Rectal smooth muscle tissue (tissue), 1 donor: ENCODE measurements at regions not wholly inside any gene's neighbourhood (a gene's known extent, or its start where the extent isn't known, plus 50 kb on each side); places are given as distances from the start of the nearest gene placed in this dataset.

ENCODE experiments used
- H3K27ac ChIP-seq: one replicate; pipeline ENCODE4 v1.7.0; 2013; ENCODE audit warnings: low read depth, low read length, inconsistent platforms
- H3K27me3 ChIP-seq: one replicate; pipeline ENCODE4 v1.7.0; 2013; ENCODE audit warnings: low read length; ENCODE audit not compliant: control insufficient read depth, insufficient read depth
- H3K36me3 ChIP-seq: one replicate; pipeline ENCODE4 v1.7.0; 2013; ENCODE audit warnings: low read length; ENCODE audit not compliant: control insufficient read depth, insufficient read depth
- H3K4me1 ChIP-seq: one replicate; pipeline ENCODE4 v1.7.0; 2013; ENCODE audit warnings: low read length; ENCODE audit not compliant: control insufficient read depth, insufficient read depth
- H3K4me3 ChIP-seq: one replicate; pipeline ENCODE4 v1.7.0; 2013; ENCODE audit warnings: low read length
- H3K9ac ChIP-seq: one replicate; pipeline ENCODE4 v1.7.0; 2013; ENCODE audit warnings: low read length

- no peak overlapping the region for H3K4me3 ChIP-seq
- H3K4me1 ChIP-seq: no peaks in the 10 kb centered on the region
- H3K36me3 ChIP-seq: no peaks in the 10 kb centered on the region
- H3K27me3 ChIP-seq: no peaks in the 10 kb centered on the region
- H3K9ac ChIP-seq: no peak overlapping the region
- no peak overlapping the region for H3K27ac ChIP-seq
Observed at GRCh38 chr4:126267689-126268088, 952.9 kb downstream of the FAT4 start.

- H3K27ac ChIP-seq: no peak overlapping the region
- no peaks in the 10 kb centered on the region for H3K4me1 ChIP-seq
Observed at GRCh38 chr4:126268106-126268505, 953.4 kb downstream of the FAT4 start.

GRCh38 chr4:126269106-126269505 lies 954.4 kb downstream of the FAT4 start:
- Histone ChIP-seq H3K27me3 (no peaks in the 10 kb centered on the region), H3K9ac (no peak overlapping the region), H3K36me3 (no peaks in the 10 kb centered on the region), H3K4me1 (no peaks in the 10 kb centered on the region), H3K4me3 (no peak overlapping the region), H3K27ac (no peak overlapping the region)

More at GRCh38 chr4:126268106-126268505, 953.4 kb downstream of the FAT4 start:
- H3K4me3 ChIP-seq: no peak overlapping the region
- no peaks in the 10 kb centered on the region for H3K36me3 ChIP-seq
- no peaks in the 10 kb centered on the region for H3K27me3 ChIP-seq
- no peak overlapping the region for H3K9ac ChIP-seq

GRCh38 chr4:126271292-126271691 lies 956.5 kb downstream of the FAT4 start:
- H3K36me3 ChIP-seq: no peaks in the 10 kb centered on the region
- H3K27me3 ChIP-seq: no peaks in the 10 kb centered on the region
- no peaks in the 10 kb centered on the region for H3K4me1 ChIP-seq
- no peak overlapping the region for H3K27ac ChIP-seq
- no peak overlapping the region for H3K9ac ChIP-seq
- no peak overlapping the region for H3K4me3 ChIP-seq

- H3K4me1 ChIP-seq: no peaks in the 10 kb centered on the region
- no peak overlapping the region for H3K4me3 ChIP-seq
- no peak overlapping the region for H3K9ac ChIP-seq
- no peaks in the 10 kb centered on the region for H3K36me3 ChIP-seq
- H3K27ac ChIP-seq: no peak overlapping the region
- no peaks in the 10 kb centered on the region for H3K27me3 ChIP-seq
Observed at GRCh38 chr4:126273746-126274145, 959.0 kb downstream of the FAT4 start.

- H3K36me3 ChIP-seq: no peaks in the 10 kb centered on the region
- H3K4me1 ChIP-seq: no peaks in the 10 kb centered on the region
- no peak overlapping the region for H3K27ac ChIP-seq
- no peak overlapping the region for H3K4me3 ChIP-seq
- no peak overlapping the region for H3K9ac ChIP-seq
- no peaks in the 10 kb centered on the region for H3K27me3 ChIP-seq
Observed at GRCh38 chr4:126291886-126292285, 977.1 kb downstream of the FAT4 start.

- Histone ChIP-seq H3K4me1 (no peaks in the 10 kb centered on the region), H3K27me3 (no peaks in the 10 kb centered on the region), H3K9ac (no peak overlapping the region), H3K27ac (no peak overlapping the region), H3K36me3 (no peaks in the 10 kb centered on the region), H3K4me3 (no peak overlapping the region)
Observed at GRCh38 chr4:126298271-126298670, 983.5 kb downstream of the FAT4 start.

GRCh38 chr4:126306152-126306869 lies 991.6 kb downstream of the FAT4 start:
- Histone ChIP-seq H3K27ac (no peak overlapping the region), H3K4me3 (no peak overlapping the region)

GRCh38 chr4:126318376-126318775 lies 1003.6 kb downstream of the FAT4 start:
- Histone ChIP-seq H3K4me1 (no peaks in the 10 kb centered on the region), H3K27me3 (no peaks in the 10 kb centered on the region), H3K4me3 (no peak overlapping the region), H3K36me3 (no peaks in the 10 kb centered on the region), H3K27ac (no peak overlapping the region), H3K9ac (no peak overlapping the region)

More at GRCh38 chr4:126306152-126306869, 991.6 kb downstream of the FAT4 start:
- Histone ChIP-seq H3K4me1 (no peaks in the 10 kb centered on the region), H3K27me3 (no peaks in the 10 kb centered on the region), H3K9ac (no peak overlapping the region), H3K36me3 (no peaks in the 10 kb centered on the region)

GRCh38 chr4:126328914-126329313 lies 1014.2 kb downstream of the FAT4 start:
- Histone ChIP-seq H3K4me1 (no peaks in the 10 kb centered on the region), H3K4me3 (no peak overlapping the region), H3K36me3 (no peaks in the 10 kb centered on the region), H3K9ac (no peak overlapping the region), H3K27me3 (no peaks in the 10 kb centered on the region), H3K27ac (no peak overlapping the region)

GRCh38 chr4:126338548-126338947 lies 1023.8 kb downstream of the FAT4 start:
- no peaks in the 10 kb centered on the region for H3K4me1 ChIP-seq

GRCh38 chr4:126341927-126342326 lies 1027.2 kb downstream of the FAT4 start:
- H3K9ac ChIP-seq: no peak overlapping the region
- no peaks in the 10 kb centered on the region for H3K36me3 ChIP-seq
- no peaks in the 10 kb centered on the region for H3K27me3 ChIP-seq

More at GRCh38 chr4:126338548-126338947, 1023.8 kb downstream of the FAT4 start:
- no peaks in the 10 kb centered on the region for H3K27me3 ChIP-seq
- no peaks in the 10 kb centered on the region for H3K36me3 ChIP-seq
- no peak overlapping the region for H3K4me3 ChIP-seq
- H3K27ac ChIP-seq: no peak overlapping the region
- H3K9ac ChIP-seq: no peak overlapping the region

GRCh38 chr4:126344472-126344871 lies 1029.7 kb downstream of the FAT4 start:
- H3K4me1 ChIP-seq: no peaks in the 10 kb centered on the region
- H3K36me3 ChIP-seq: no peaks in the 10 kb centered on the region
- H3K27ac ChIP-seq: no peak overlapping the region
- no peak overlapping the region for H3K4me3 ChIP-seq
- H3K9ac ChIP-seq: no peak overlapping the region
- H3K27me3 ChIP-seq: no peaks in the 10 kb centered on the region

More at GRCh38 chr4:126341927-126342326, 1027.2 kb downstream of the FAT4 start:
- no peak overlapping the region for H3K4me3 ChIP-seq
- no peak overlapping the region for H3K27ac ChIP-seq
- no peaks in the 10 kb centered on the region for H3K4me1 ChIP-seq
